GM18507 (cell line): ENCODE measurements at regions not wholly inside any gene's neighbourhood (a gene's known extent, or its start where the extent isn't known, plus 50 kb on each side); places are given as distances from the start of the nearest gene placed in this dataset.
"Not testable (repeated sequence)": the region's sequence is repeated elsewhere in the genome, so short reads cannot be mapped to it uniquely, and the experiment has no call there.

Source experiments
- DNase-seq: peaks from one replicate; pipeline ENCODE4 v3.0.0; 2011; ENCODE audit warnings: low read depth; ENCODE audit not compliant: insufficient read length; ENCODE audit errors: extremely low spot score
- FAIRE-seq: peaks from 2 replicates; lab custom pipeline; 2011; peaks lifted over from hg19 to GRCh38; lab: Jason Lieb, UNC

- FAIRE-seq (no peak), DNase-seq (no peak)
Observed at GRCh38 chr10:28087661-28088351, 88.9 kb upstream of the ODAD2 start.

DNA sequence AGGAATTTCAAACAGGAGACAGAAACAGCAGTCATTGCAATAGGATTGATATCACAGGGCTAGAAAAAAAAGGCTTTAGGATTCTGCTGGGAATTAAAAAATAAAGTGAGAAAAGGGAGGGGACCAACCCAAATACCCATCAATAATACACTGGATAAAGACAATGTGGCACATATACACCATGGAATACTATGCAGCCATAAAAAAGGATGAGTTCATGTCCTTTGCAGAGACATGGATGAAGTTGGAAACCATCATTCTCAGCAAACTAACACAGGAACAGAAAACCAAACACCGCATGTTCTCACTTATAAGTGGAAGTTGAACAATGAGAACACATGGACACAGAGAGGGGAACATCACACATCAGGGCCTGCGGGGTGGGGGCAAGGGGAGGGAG lies 86.9 kb upstream of the ODAD2 start:
- FAIRE-seq, DNase-seq: not testable (repeated sequence)

- FAIRE-seq = no peak
Observed at GRCh38 chr10:28082885-28083284, 84.0 kb upstream of the ODAD2 start.

GRCh38 chr10:28082316-28082715 lies 83.4 kb upstream of the ODAD2 start:
- FAIRE-seq = no peak
- DNase-seq = no peak

More at GRCh38 chr10:28082885-28083284, 84.0 kb upstream of the ODAD2 start:
- no peak for DNase-seq

DNA sequence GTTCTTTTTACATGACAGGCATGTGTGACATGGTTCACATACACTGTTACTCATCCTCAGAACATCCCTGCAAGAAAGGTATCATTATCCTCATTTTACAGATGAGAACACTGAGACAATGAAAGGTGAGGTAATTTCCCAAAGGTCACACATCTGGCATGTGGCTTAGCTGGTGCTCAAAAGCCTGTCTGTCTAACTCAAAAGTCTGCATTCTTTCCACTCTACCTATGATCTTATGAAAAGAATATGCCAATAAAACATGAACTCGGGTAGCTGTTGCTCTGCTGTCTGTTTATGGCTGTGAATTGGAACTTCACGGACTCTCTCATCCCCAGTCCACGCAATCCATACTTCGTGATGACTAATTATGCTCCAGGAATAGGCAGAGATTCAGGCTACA lies 79.0 kb upstream of the ODAD2 start:
- DNase-seq (no peak), FAIRE-seq (no peak)

DNA sequence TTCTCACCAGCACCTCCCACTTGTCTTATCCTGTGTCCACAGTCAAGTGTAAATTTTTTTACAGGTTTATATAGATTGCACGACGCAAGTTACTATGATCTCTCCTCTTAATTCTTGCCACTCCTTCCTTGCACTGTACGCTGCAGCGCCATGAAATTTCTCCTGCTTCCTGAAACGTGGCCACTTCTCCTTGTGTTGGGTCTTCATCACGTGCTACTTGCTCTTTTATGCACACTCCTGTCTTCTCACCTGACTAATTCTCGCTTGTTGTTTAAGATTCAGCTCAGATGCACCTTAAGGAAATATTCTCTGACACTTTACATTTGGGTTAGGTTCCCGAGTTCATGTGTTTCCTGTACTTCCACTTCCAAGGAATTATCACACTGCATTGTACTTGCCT lies 76.5 kb upstream of the ODAD2 start:
- no peak for DNase-seq
- no peak for FAIRE-seq

GRCh38 chr10:28072573-28072972 lies 73.7 kb upstream of the ODAD2 start:
- no peak for FAIRE-seq
- DNase-seq = no peak

- DNase-seq (no peak), FAIRE-seq (no peak)
Observed at GRCh38 chr10:28060031-28060607, 61.2 kb upstream of the ODAD2 start.

- DNase-seq (no peak), FAIRE-seq (no peak)
Observed at GRCh38 chr10:28058746-28059145, 59.9 kb upstream of the ODAD2 start.

- FAIRE-seq (no peak), DNase-seq (no peak)
Observed at GRCh38 chr10:28054228-28054860, 55.5 kb upstream of the ODAD2 start.

- FAIRE-seq (no peak), DNase-seq (no peak)
Observed at GRCh38 chr10:28049286-28049685, 50.4 kb upstream of the ODAD2 start.
